WERI-Rb-1 (cell line): ENCODE measurements at regions not wholly inside any gene's neighbourhood (a gene's known extent, or its start where the extent isn't known, plus 50 kb on each side); places are given as distances from the start of the nearest gene placed in this dataset.

ENCODE experiments used
- DNase-seq: peaks from one replicate; pipeline ENCODE4 v3.0.0-alpha.2; 2020
- H3K27ac ChIP-seq: fragments of 250-450 bp; sonication (Bioruptor Pico); 2 replicates; pipeline ENCODE4 v1.5.1; 2020; ENCODE audit warnings: mild to moderate bottlenecking, moderate library complexity
- H3K27me3 ChIP-seq: fragments of 250-450 bp; sonication (Bioruptor Pico); 2 replicates; pipeline ENCODE4 v1.5.1; 2021; ENCODE audit warnings: mild to moderate bottlenecking, low read depth, moderate library complexity; ENCODE audit not compliant: insufficient read depth, severe bottlenecking
- H3K36me3 ChIP-seq: fragments of 250-450 bp; sonication (Bioruptor Pico); 2 replicates; pipeline ENCODE4 v1.5.1; 2020; ENCODE audit warnings: mild to moderate bottlenecking, moderate library complexity
- H3K4me3 ChIP-seq: 2 replicates; pipeline ENCODE4 v1.5.1; 2011; ENCODE audit warnings: low read depth, mild to moderate bottlenecking, control low read depth, low read length
- H3K9me3 ChIP-seq: fragments of 250-450 bp; sonication (Bioruptor Pico); 2 replicates; pipeline ENCODE4 v1.5.1; 2021; ENCODE audit warnings: mild to moderate bottlenecking, moderate library complexity; ENCODE audit not compliant: severe bottlenecking
- CTCF ChIP-seq: IDR thresholded peaks from 2 replicates; pipeline ENCODE4 v1.5.1; 2011; ENCODE audit warnings: low read depth, mild to moderate bottlenecking, control low read depth, inconsistent platforms, low read length

- no peak overlapping the region for H3K27ac ChIP-seq
- DNase-seq: no peak
- H3K27me3 ChIP-seq: no peaks in the 10 kb centered on the region
- TF ChIP-seq CTCF: no peak
- H3K4me3 ChIP-seq: no peak overlapping the region
- H3K36me3 ChIP-seq: no peaks in the 10 kb centered on the region
- H3K9me3 ChIP-seq: no peaks in the 10 kb centered on the region
Measured at GRCh38 chr6:169074526-169074925, 179.1 kb downstream of the THBS2 start.

- no peaks in the 10 kb centered on the region for H3K27me3 ChIP-seq
- no peak for TF ChIP-seq CTCF
- H3K27ac ChIP-seq: no peak overlapping the region
Measured at GRCh38 chr6:169073311-169073710, 180.3 kb downstream of the THBS2 start.

DNA sequence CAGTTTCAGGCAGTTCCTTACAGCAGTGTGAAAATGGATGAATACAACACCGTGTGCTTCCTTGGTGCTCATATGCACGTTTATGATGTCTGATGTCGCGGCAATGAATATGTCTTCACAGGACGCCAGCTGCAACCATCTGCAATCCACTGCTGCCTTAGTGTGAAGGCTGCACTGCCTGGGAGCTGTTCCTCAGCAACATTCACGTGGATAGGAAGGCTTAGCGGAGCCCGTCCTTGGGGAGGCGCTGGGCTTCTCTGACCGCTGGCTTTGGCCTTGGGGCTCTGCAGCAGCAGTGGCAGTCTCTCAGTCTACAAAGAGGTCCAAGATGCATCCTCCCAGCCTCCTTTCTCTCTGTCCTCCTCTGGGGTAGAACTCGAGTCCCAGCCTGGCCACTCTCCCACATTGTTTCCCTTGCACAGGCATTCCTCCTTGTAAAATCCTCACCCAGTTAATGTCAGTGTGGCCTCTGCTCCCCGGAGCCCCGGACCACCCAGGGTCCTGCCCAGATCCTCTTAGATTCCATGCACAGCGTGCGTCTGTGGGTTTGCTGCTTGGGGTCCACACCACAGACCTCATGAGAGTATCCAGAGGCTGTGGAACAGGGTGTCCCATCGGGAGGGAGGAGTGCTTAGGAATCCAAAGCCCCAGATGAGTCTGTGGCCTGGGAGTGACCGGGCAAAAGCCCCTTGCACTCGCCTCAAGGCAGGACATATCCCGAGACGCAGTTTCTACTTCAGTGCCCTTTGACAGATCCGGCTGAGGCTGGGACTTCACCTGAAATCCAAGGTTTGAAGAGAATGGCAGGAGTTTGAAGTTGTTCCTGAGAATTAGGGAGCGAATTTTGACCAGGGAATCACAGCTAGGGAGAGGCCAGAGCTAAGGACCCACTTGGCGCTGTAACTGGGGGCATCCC is 181.3 kb downstream of the THBS2 start:
- Histone ChIP-seq H3K27ac (no peak overlapping the region), H3K4me3 (no peak overlapping the region), H3K27me3 (no peaks in the 10 kb centered on the region), H3K9me3 (no peaks in the 10 kb centered on the region), H3K36me3 (no peaks in the 10 kb centered on the region)
- TF ChIP-seq CTCF: no peak
- DNase-seq: no peak

More at GRCh38 chr6:169073311-169073710, 180.3 kb downstream of the THBS2 start:
- H3K4me3 ChIP-seq: no peak overlapping the region
- no peaks in the 10 kb centered on the region for H3K36me3 ChIP-seq
- H3K9me3 ChIP-seq: no peaks in the 10 kb centered on the region
- no peak for DNase-seq

GRCh38 chr6:169071394-169071793 is 182.3 kb downstream of the THBS2 start:
- no peaks in the 10 kb centered on the region for H3K9me3 ChIP-seq
- no peak for DNase-seq
- no peak overlapping the region for H3K27ac ChIP-seq
- no peak for TF ChIP-seq CTCF
- H3K36me3 ChIP-seq: no peaks in the 10 kb centered on the region
- H3K4me3 ChIP-seq: no peak overlapping the region
- no peaks in the 10 kb centered on the region for H3K27me3 ChIP-seq

DNA sequence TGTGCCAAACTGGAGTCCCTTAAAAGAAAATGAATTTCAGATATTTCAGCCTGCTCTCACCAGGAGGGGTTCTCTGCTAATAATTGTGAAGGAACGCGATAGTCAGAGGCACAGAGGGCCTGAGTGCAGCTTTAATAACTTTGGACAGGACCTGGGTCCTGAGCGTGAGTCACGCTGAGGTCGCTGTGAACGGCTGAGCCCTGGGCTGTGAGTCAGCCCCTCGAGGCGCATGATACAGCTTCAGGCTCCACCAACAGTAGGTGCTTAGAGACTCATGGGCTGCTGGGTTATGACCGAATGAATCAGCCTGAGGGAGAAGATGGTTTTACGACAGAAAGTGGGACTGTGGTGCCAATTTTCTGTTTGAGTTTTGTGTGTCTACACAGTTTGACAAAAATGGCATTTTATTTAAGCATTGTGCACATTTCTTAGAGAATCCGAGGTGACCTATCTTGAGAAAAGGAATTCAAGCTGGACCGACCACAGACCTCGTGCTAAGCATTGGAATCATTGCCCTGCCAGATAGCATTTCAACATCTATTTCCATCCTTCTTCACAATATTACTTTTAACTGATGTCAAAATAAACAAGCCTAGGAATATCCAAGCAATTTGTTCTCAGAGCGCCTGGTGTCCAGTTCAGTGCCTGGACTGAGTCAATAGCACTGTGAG is 183.0 kb downstream of the THBS2 start:
- no peak for TF ChIP-seq CTCF
- no peak overlapping the region for H3K27ac ChIP-seq
- H3K9me3 ChIP-seq: no peaks in the 10 kb centered on the region
- H3K36me3 ChIP-seq: no peaks in the 10 kb centered on the region
- no peak overlapping the region for H3K4me3 ChIP-seq
- DNase-seq: no peak
- H3K27me3 ChIP-seq: no peaks in the 10 kb centered on the region
